Calu3 (cell line): ENCODE measurements at regions not wholly inside any gene's neighbourhood (a gene's known extent, or its start where the extent isn't known, plus 50 kb on each side); places are given as distances from the start of the nearest gene placed in this dataset.

Source experiments
- BruUV-seq: library from RNA; stranded (reverse); fragments of 400-500 nt; replicated peaks from 2 replicates; lab custom pipeline; 2021; lab: Mats Ljungman, UMichigan
- CTCF ChIA-PET: fragments of 300-600 bp; sonication (Branson Sonifier 250); formaldehyde crosslinking; loops from one replicate; lab custom pipeline; 2022; ENCODE audit warnings: antibody characterized with exemption; lab: Charles Lee
- DNase-seq: peaks from one replicate; pipeline ENCODE4 v3.0.0; 2022
- H3K27ac Mint-ChIP-seq: one replicate; pipeline ENCODE4 v1.8.0; 2022; ENCODE audit warnings: mixed read lengths; ENCODE audit not compliant: unreplicated experiment
- H3K27me3 Mint-ChIP-seq: one replicate; pipeline ENCODE4 v1.8.0; 2022; ENCODE audit warnings: mixed read lengths; ENCODE audit not compliant: unreplicated experiment
- H3K36me3 Mint-ChIP-seq: one replicate; pipeline ENCODE4 v1.8.0; 2022; ENCODE audit warnings: mild to moderate bottlenecking, moderate library complexity, mixed read lengths; ENCODE audit not compliant: insufficient read depth, unreplicated experiment
- H3K4me1 Mint-ChIP-seq: one replicate; pipeline ENCODE4 v1.8.0; 2022; ENCODE audit warnings: mild to moderate bottlenecking, low read depth, mixed read lengths; ENCODE audit not compliant: unreplicated experiment
- H3K4me3 Mint-ChIP-seq: one replicate; pipeline ENCODE4 v1.8.0; 2022; ENCODE audit warnings: mild to moderate bottlenecking, low read depth, moderate library complexity, mixed read lengths; ENCODE audit not compliant: unreplicated experiment
- H3K9me3 Mint-ChIP-seq: one replicate; pipeline ENCODE4 v1.8.0; 2022; ENCODE audit warnings: low read depth, mixed read lengths; ENCODE audit not compliant: unreplicated experiment
- CTCF ChIP-seq: fragments of 200-600 bp; IDR thresholded peaks from one replicate; pipeline ENCODE4 v1.8.0; 2022; ENCODE audit warnings: antibody characterized with exemption; ENCODE audit not compliant: unreplicated experiment
- intact Hi-C: fragments of 100-400 bp; cut with micrococcal nuclease; formaldehyde crosslinking; loops from one replicate; pipeline ENCODE4 v1.10.0; 2022; ENCODE audit not compliant: unreplicated experiment

GRCh38 chr3:191518861-191519260 lies 57.9 kb downstream of the PYDC2 start:
- Mint-ChIP-seq H3K4me3 (no peak overlapping the region), H3K9me3 (no peaks in the 10 kb centered on the region), H3K27me3 (no peaks in the 10 kb centered on the region), H3K36me3 (no peaks in the 10 kb centered on the region), H3K4me1 (no peaks in the 10 kb centered on the region), H3K27ac (no peak overlapping the region)
- DNase-seq = no peak
- intact Hi-C loops = no loop called here
- TF ChIP-seq CTCF = no peak
- CTCF ChIA-PET = no interaction called here
- no TSS peak for BruUV-seq

- CTCF ChIA-PET = interaction anchor here (0.5 kb wide), 1 partner anchor 34 kb away, joined by 3 read pairs; no protein-coding TSS in a partner anchor
- no peak for TF ChIP-seq CTCF
- no peak overlapping the region for H3K4me3 Mint-ChIP-seq
- H3K27me3 Mint-ChIP-seq = no peaks in the 10 kb centered on the region
- no peak for DNase-seq
- intact Hi-C loops = no loop called here
- no TSS peak for BruUV-seq
- H3K4me1 Mint-ChIP-seq = no peaks in the 10 kb centered on the region
- H3K27ac Mint-ChIP-seq = no peak overlapping the region
- H3K9me3 Mint-ChIP-seq = no peaks in the 10 kb centered on the region
- no peaks in the 10 kb centered on the region for H3K36me3 Mint-ChIP-seq
These were observed 60.1 kb downstream of the PYDC2 start for GRCh38 chr3:191521055-191521454.

GRCh38 chr3:191523148-191523547 lies 62.2 kb downstream of the PYDC2 start:
- no peak for TF ChIP-seq CTCF
- peak overlapping the region; percentile 28 for H3K4me3 Mint-ChIP-seq
- H3K27ac Mint-ChIP-seq = no peak overlapping the region
- CTCF ChIA-PET = no interaction called here
- H3K36me3 Mint-ChIP-seq = no peaks in the 10 kb centered on the region
- no peaks in the 10 kb centered on the region for H3K9me3 Mint-ChIP-seq
- DNase-seq = no peak
- intact Hi-C loops = no loop called here
- BruUV-seq = no TSS peak
- H3K27me3 Mint-ChIP-seq = no peaks in the 10 kb centered on the region
- peaks cover 7% of the 10 kb centered on the region for H3K4me1 Mint-ChIP-seq

GRCh38 chr3:191528589-191528988 lies 67.6 kb downstream of the PYDC2 start:
- no peaks in the 10 kb centered on the region for H3K9me3 Mint-ChIP-seq
- TF ChIP-seq CTCF = no peak
- H3K27me3 Mint-ChIP-seq = no peaks in the 10 kb centered on the region
- BruUV-seq = no TSS peak
- intact Hi-C loops = no loop called here
- H3K27ac Mint-ChIP-seq = no peak overlapping the region
- peaks cover 18% of the 10 kb centered on the region for H3K4me1 Mint-ChIP-seq
- CTCF ChIA-PET = no interaction called here
- no peak overlapping the region for H3K4me3 Mint-ChIP-seq
- DNase-seq = no peak
- H3K36me3 Mint-ChIP-seq = no peaks in the 10 kb centered on the region
